ENCODE measurements at regions not wholly inside any gene's neighbourhood (a gene's known extent, or its start where the extent isn't known, plus 50 kb on each side); places are given as distances from the start of the nearest gene placed in this dataset.

- Histone ChIP-seq H3K9me3 (ENCODE audit: low read depth, low read length) (no peaks in the 10 kb centered on the region), H3K9ac (ENCODE audit: insufficient read length) (no peak overlapping the region), H3K4me3 (no peak overlapping the region), H3K36me3 (ENCODE audit: insufficient read depth, low read length) (no peaks in the 10 kb centered on the region), H3K27ac (no peak overlapping the region)
- TF ChIP-seq POLR2AphosphoS5 (IDR thresholded peaks at IDR 0.05; ENCODE audit: borderline replicate concordance, low read depth, low read length) = no peak
- DNase-seq (ENCODE audit: low read depth, low spot score) = no peak
These were observed 319.3 kb upstream of the NECTIN3 start for GRCh38 chr3:110752307-110752706.

- Histone ChIP-seq H3K36me3 (ENCODE audit: insufficient read depth, low read length) (no peaks in the 10 kb centered on the region), H3K27ac (no peak overlapping the region), H3K9ac (ENCODE audit: insufficient read length) (no peak overlapping the region), H3K9me3 (ENCODE audit: low read depth, low read length) (no peaks in the 10 kb centered on the region), H3K4me3 (no peak overlapping the region)
- DNase-seq (ENCODE audit: low read depth, low spot score) = no peak
- TF ChIP-seq EZH2 (IDR thresholded peaks at IDR 0.05) (no peak), POLR2AphosphoS5 (IDR thresholded peaks at IDR 0.05; ENCODE audit: borderline replicate concordance, low read depth, low read length) (no peak), FOXP2 (optimal IDR thresholded peaks at IDR 0.05; ENCODE audit: control extremely low read depth, extremely low read length, insufficient read depth) (no peak)
These were observed 318.1 kb upstream of the NECTIN3 start for GRCh38 chr3:110753516-110753915.

GRCh38 chr3:110754212-110754916 is 317.3 kb upstream of the NECTIN3 start:
- H3K27ac ChIP-seq = no peak overlapping the region
- no peaks in the 10 kb centered on the region for H3K36me3 ChIP-seq (ENCODE audit: insufficient read depth, low read length)
- no peaks in the 10 kb centered on the region for H3K9me3 ChIP-seq (ENCODE audit: low read depth, low read length)
- TF ChIP-seq POLR2AphosphoS5 (IDR thresholded peaks at IDR 0.05; ENCODE audit: borderline replicate concordance, low read depth, low read length) = no peak
- no peak for TF ChIP-seq EZH2 (IDR thresholded peaks at IDR 0.05)
- no peak for TF ChIP-seq FOXP2 (optimal IDR thresholded peaks at IDR 0.05; ENCODE audit: control extremely low read depth, extremely low read length, insufficient read depth)
- no peak for DNase-seq (ENCODE audit: low read depth, low spot score)
- H3K4me3 ChIP-seq = no peak overlapping the region
- no peak overlapping the region for H3K9ac ChIP-seq (ENCODE audit: insufficient read length)

- Histone ChIP-seq H3K27ac (no peak overlapping the region), H3K36me3 (ENCODE audit: insufficient read depth, low read length) (no peaks in the 10 kb centered on the region), H3K9me3 (ENCODE audit: low read depth, low read length) (no peaks in the 10 kb centered on the region), H3K9ac (ENCODE audit: insufficient read length) (no peak overlapping the region), H3K4me3 (no peak overlapping the region)
- DNase-seq (ENCODE audit: low read depth, low spot score) = no peak
- TF ChIP-seq FOXP2 (optimal IDR thresholded peaks at IDR 0.05; ENCODE audit: control extremely low read depth, extremely low read length, insufficient read depth) (no peak), EZH2 (IDR thresholded peaks at IDR 0.05) (no peak), POLR2AphosphoS5 (IDR thresholded peaks at IDR 0.05; ENCODE audit: borderline replicate concordance, low read depth, low read length) (no peak)
These were observed 316.3 kb upstream of the NECTIN3 start for GRCh38 chr3:110755345-110755744.

- DNase-seq (ENCODE audit: low read depth, low spot score) = no peak
- no peak overlapping the region for H3K4me3 ChIP-seq
- no peak overlapping the region for H3K9ac ChIP-seq (ENCODE audit: insufficient read length)
These were observed 314.9 kb upstream of the NECTIN3 start for GRCh38 chr3:110756705-110757104.

GRCh38 chr3:110758208-110758607 is 313.4 kb upstream of the NECTIN3 start:
- H3K9ac ChIP-seq (ENCODE audit: insufficient read length) = no peak overlapping the region
- H3K36me3 ChIP-seq (ENCODE audit: insufficient read depth, low read length) = no peaks in the 10 kb centered on the region
- H3K9me3 ChIP-seq (ENCODE audit: low read depth, low read length) = no peaks in the 10 kb centered on the region
- DNase-seq (ENCODE audit: low read depth, low spot score) = no peak
- H3K4me3 ChIP-seq = no peak overlapping the region
- no peak for TF ChIP-seq FOXP2 (optimal IDR thresholded peaks at IDR 0.05; ENCODE audit: control extremely low read depth, extremely low read length, insufficient read depth)
- TF ChIP-seq POLR2AphosphoS5 (IDR thresholded peaks at IDR 0.05; ENCODE audit: borderline replicate concordance, low read depth, low read length) = no peak
- TF ChIP-seq EZH2 (IDR thresholded peaks at IDR 0.05) = no peak
- no peak overlapping the region for H3K27ac ChIP-seq

More at GRCh38 chr3:110756705-110757104, 314.9 kb upstream of the NECTIN3 start:
- TF ChIP-seq POLR2AphosphoS5 (IDR thresholded peaks at IDR 0.05; ENCODE audit: borderline replicate concordance, low read depth, low read length) (no peak), FOXP2 (optimal IDR thresholded peaks at IDR 0.05; ENCODE audit: control extremely low read depth, extremely low read length, insufficient read depth) (no peak), EZH2 (IDR thresholded peaks at IDR 0.05) (no peak)
- Histone ChIP-seq H3K27ac (no peak overlapping the region), H3K9me3 (ENCODE audit: low read depth, low read length) (no peaks in the 10 kb centered on the region), H3K36me3 (ENCODE audit: insufficient read depth, low read length) (no peaks in the 10 kb centered on the region)

- Histone ChIP-seq H3K9ac (ENCODE audit: insufficient read length) (no peak overlapping the region), H3K4me3 (no peak overlapping the region), H3K9me3 (ENCODE audit: low read depth, low read length) (no peaks in the 10 kb centered on the region), H3K27ac (no peak overlapping the region), H3K36me3 (ENCODE audit: insufficient read depth, low read length) (no peaks in the 10 kb centered on the region)
- no peak for DNase-seq (ENCODE audit: low read depth, low spot score)
- TF ChIP-seq POLR2AphosphoS5 (IDR thresholded peaks at IDR 0.05; ENCODE audit: borderline replicate concordance, low read depth, low read length) (no peak), FOXP2 (optimal IDR thresholded peaks at IDR 0.05; ENCODE audit: control extremely low read depth, extremely low read length, insufficient read depth) (no peak), EZH2 (IDR thresholded peaks at IDR 0.05) (no peak)
These were observed 304.5 kb upstream of the NECTIN3 start for GRCh38 chr3:110767156-110767555.

- TF ChIP-seq FOXP2 (optimal IDR thresholded peaks at IDR 0.05; ENCODE audit: control extremely low read depth, extremely low read length, insufficient read depth) (no peak), EZH2 (IDR thresholded peaks at IDR 0.05) (no peak), POLR2AphosphoS5 (IDR thresholded peaks at IDR 0.05; ENCODE audit: borderline replicate concordance, low read depth, low read length) (no peak)
- no peak for DNase-seq (ENCODE audit: low read depth, low spot score)
- no peak overlapping the region for H3K27ac ChIP-seq
- no peaks in the 10 kb centered on the region for H3K36me3 ChIP-seq (ENCODE audit: insufficient read depth, low read length)
- H3K4me3 ChIP-seq = no peak overlapping the region
- H3K9ac ChIP-seq (ENCODE audit: insufficient read length) = no peak overlapping the region
- H3K9me3 ChIP-seq (ENCODE audit: low read depth, low read length) = no peaks in the 10 kb centered on the region
These were observed 303.8 kb upstream of the NECTIN3 start for GRCh38 chr3:110767838-110768237.

- Histone ChIP-seq H3K9me3 (ENCODE audit: low read depth, low read length) (no peaks in the 10 kb centered on the region), H3K36me3 (ENCODE audit: insufficient read depth, low read length) (no peaks in the 10 kb centered on the region), H3K4me3 (no peak overlapping the region), H3K27ac (no peak overlapping the region), H3K9ac (ENCODE audit: insufficient read length) (no peak overlapping the region)
- DNase-seq (ENCODE audit: low read depth, low spot score) = no peak
- no peak for TF ChIP-seq POLR2AphosphoS5 (IDR thresholded peaks at IDR 0.05; ENCODE audit: borderline replicate concordance, low read depth, low read length)
- TF ChIP-seq EZH2 (IDR thresholded peaks at IDR 0.05) = no peak
These were observed 298.1 kb upstream of the NECTIN3 start for GRCh38 chr3:110773413-110773954.

Data from SK-N-MC (cell line).